ENCODE measurements at regions not wholly inside any gene's neighbourhood (a gene's known extent, or its start where the extent isn't known, plus 50 kb on each side); places are given as distances from the start of the nearest gene placed in this dataset.

GRCh38 chr12:89962648-89963047 is 254.0 kb upstream of the ATP2B1 start:
- DNase-seq (ENCODE audit: low spot score) = peak; percentile 90

- DNase-seq (ENCODE audit: low spot score) = peak; percentile 88
These were observed 252.2 kb upstream of the ATP2B1 start for GRCh38 chr12:89960607-89961394.

GRCh38 chr12:89960011-89960507 is 251.4 kb upstream of the ATP2B1 start:
- peak; percentile 43 for DNase-seq (ENCODE audit: low spot score)

- DNase-seq (ENCODE audit: low spot score) = no peak
These were observed 250.5 kb upstream of the ATP2B1 start for GRCh38 chr12:89959179-89959578.

GRCh38 chr12:89954259-89954658 is 245.6 kb upstream of the ATP2B1 start:
- no peak for DNase-seq (ENCODE audit: low spot score)

GRCh38 chr12:89951694-89952060 is 243.0 kb upstream of the ATP2B1 start:
- peak; percentile 34 for DNase-seq (ENCODE audit: low spot score)

GRCh38 chr12:89951050-89951693 is 242.5 kb upstream of the ATP2B1 start:
- DNase-seq (ENCODE audit: low spot score) = peak; percentile 61

- DNase-seq (ENCODE audit: low spot score) = no peak
These were observed 241.8 kb upstream of the ATP2B1 start for GRCh38 chr12:89950421-89950820.

GRCh38 chr12:89949457-89950195 is 241.0 kb upstream of the ATP2B1 start:
- DNase-seq (ENCODE audit: low spot score) = peak; percentile 95

GRCh38 chr12:89948271-89949175 is 239.9 kb upstream of the ATP2B1 start:
- DNase-seq (ENCODE audit: low spot score) = peak; percentile 73

GRCh38 chr12:89947437-89948270 is 239.0 kb upstream of the ATP2B1 start:
- no peak for DNase-seq (ENCODE audit: low spot score)

GRCh38 chr12:89946518-89947135 is 238.0 kb upstream of the ATP2B1 start:
- DNase-seq (ENCODE audit: low spot score) = peak; percentile 28

- DNase-seq (ENCODE audit: low spot score) = no peak
These were observed 236.5 kb upstream of the ATP2B1 start for GRCh38 chr12:89945123-89945522.

- DNase-seq (ENCODE audit: low spot score) = no peak
These were observed 234.8 kb upstream of the ATP2B1 start for GRCh38 chr12:89943463-89943862.

GRCh38 chr12:89941436-89941835 is 232.8 kb upstream of the ATP2B1 start:
- DNase-seq (ENCODE audit: low spot score) = no peak

- DNase-seq (ENCODE audit: low spot score) = peak; percentile 43
These were observed 231.0 kb upstream of the ATP2B1 start for GRCh38 chr12:89939522-89940215.

GRCh38 chr12:89936631-89937030 is 228.0 kb upstream of the ATP2B1 start:
- DNase-seq (ENCODE audit: low spot score) = no peak

GRCh38 chr12:89935850-89936249 is 227.2 kb upstream of the ATP2B1 start:
- no peak for DNase-seq (ENCODE audit: low spot score)

GRCh38 chr12:89933911-89934310 is 225.3 kb upstream of the ATP2B1 start:
- no peak for DNase-seq (ENCODE audit: low spot score)
